WTC11 (cell line): ENCODE measurements at regions not wholly inside any gene's neighbourhood (a gene's known extent, or its start where the extent isn't known, plus 50 kb on each side); places are given as distances from the start of the nearest gene placed in this dataset.

ENCODE experiments used
- ATAC-seq: fragments of 200-7000 bp; cut with Tn5 transposase; 2 replicates; pipeline ENCODE4 v1.10.0; 2021; ENCODE audit warnings: mild to moderate bottlenecking, moderate library complexity
- CTCF ChIA-PET: fragments of 300-600 bp; sonication (Branson Sonifier 250); formaldehyde crosslinking; loops from one replicate; lab custom pipeline; 2021; ENCODE audit warnings: antibody characterized with exemption; lab: Charles Lee
- POLR2A ChIA-PET: fragments of 350-600 bp; sonication (Branson Sonifier 250); formaldehyde crosslinking; loops from one replicate; lab custom pipeline; 2021; ENCODE audit warnings: antibody characterized with exemption; lab: Charles Lee
- DNase-seq: peaks from one replicate; pipeline ENCODE4 v3.0.0; 2021; ENCODE audit warnings: low spot score
- H3K27ac Mint-ChIP-seq: 2 replicates; pipeline ENCODE4 v1.8.0; 2021; ENCODE audit warnings: mixed read lengths
- H3K27me3 Mint-ChIP-seq: 2 replicates; pipeline ENCODE4 v1.8.0; 2021; ENCODE audit warnings: low read depth, mild to moderate bottlenecking, moderate library complexity, mixed read lengths
- H3K36me3 Mint-ChIP-seq: 2 replicates; pipeline ENCODE4 v1.8.0; 2021; ENCODE audit warnings: mixed read lengths
- H3K4me1 Mint-ChIP-seq: 2 replicates; pipeline ENCODE4 v1.8.0; 2022; ENCODE audit warnings: mixed read lengths
- H3K4me3 Mint-ChIP-seq: 2 replicates; pipeline ENCODE4 v1.8.0; 2021; ENCODE audit warnings: mild to moderate bottlenecking, moderate library complexity, mixed read lengths
- H3K9me3 Mint-ChIP-seq: 2 replicates; pipeline ENCODE4 v1.8.0; 2021; ENCODE audit warnings: mixed read lengths
- ARID4B ChIP-seq: sonication (generic); formaldehyde crosslinking; IDR thresholded peaks from 2 replicates; pipeline ENCODE4 v1.8.0; 2023; ENCODE audit warnings: missing genetic modification reagents, mild to moderate bottlenecking, borderline replicate concordance
- ATF2 ChIP-seq: sonication (generic); formaldehyde crosslinking; IDR thresholded peaks from 2 replicates; pipeline ENCODE4 v1.8.1; 2022; ENCODE audit warnings: low read depth, missing genetic modification reagents, borderline replicate concordance
- ELF4 ChIP-seq: sonication (generic); formaldehyde crosslinking; IDR thresholded peaks from 2 replicates; pipeline ENCODE4 v1.8.1; 2022; ENCODE audit warnings: low read depth, mild to moderate bottlenecking, moderate library complexity, missing genetic modification reagents
- FOXP1 ChIP-seq: sonication (generic); formaldehyde crosslinking; IDR thresholded peaks from 2 replicates; pipeline ENCODE4 v1.8.0; 2022; ENCODE audit warnings: missing genetic modification reagents, mild to moderate bottlenecking, moderate library complexity, borderline replicate concordance
- GRHL2 ChIP-seq: fragments of 250-450 bp; sonication (Bioruptor Pico); IDR thresholded peaks from 2 replicates; pipeline ENCODE4 v1.8.0; 2022; ENCODE audit warnings: mild to moderate bottlenecking, moderate library complexity; ENCODE audit not compliant: insufficient replicate concordance, severe bottlenecking
- JAZF1 ChIP-seq: fragments of 250-450 bp; sonication (Bioruptor Pico); IDR thresholded peaks from 2 replicates; pipeline ENCODE4 v1.9.0; 2021; ENCODE audit warnings: moderate library complexity, mild to moderate bottlenecking, inconsistent platforms
- MXD4 ChIP-seq: fragments of 250-450 bp; sonication (Bioruptor Pico); IDR thresholded peaks from 2 replicates; pipeline ENCODE4 v1.8.0; 2021; ENCODE audit warnings: mild to moderate bottlenecking, moderate library complexity, borderline replicate concordance
- NFYB ChIP-seq: sonication (generic); formaldehyde crosslinking; conservative IDR thresholded peaks from 2 replicates; pipeline ENCODE4 v1.8.0; 2022; ENCODE audit warnings: low read depth, missing genetic modification reagents
- SMAD4 ChIP-seq: sonication (generic); formaldehyde crosslinking; IDR thresholded peaks from 2 replicates; pipeline ENCODE4 v1.8.0; 2022; ENCODE audit warnings: mild to moderate bottlenecking, missing genetic modification reagents
- SP1 ChIP-seq: sonication (generic); formaldehyde crosslinking; conservative IDR thresholded peaks from 2 replicates; pipeline ENCODE4 v1.8.1; 2022; ENCODE audit warnings: missing genetic modification reagents
- TCF7 ChIP-seq: sonication (generic); formaldehyde crosslinking; IDR thresholded peaks from 2 replicates; pipeline ENCODE4 v1.8.0; 2022; ENCODE audit warnings: mild to moderate bottlenecking, low read depth, missing genetic modification reagents, moderate library complexity
- TEAD1 ChIP-seq: sonication (generic); formaldehyde crosslinking; IDR thresholded peaks from 2 replicates; pipeline ENCODE4 v1.8.0; 2022; ENCODE audit warnings: mild to moderate bottlenecking, missing genetic modification reagents
- TP53 ChIP-seq: sonication (generic); formaldehyde crosslinking; IDR thresholded peaks from 2 replicates; pipeline ENCODE4 v1.8.1; 2023; ENCODE audit warnings: mild to moderate bottlenecking, missing genetic modification reagents
- USF1 ChIP-seq: sonication (generic); formaldehyde crosslinking; IDR thresholded peaks from 2 replicates; pipeline ENCODE4 v1.8.0; 2022; ENCODE audit warnings: mild to moderate bottlenecking, missing genetic modification reagents
- USF2 ChIP-seq: sonication (generic); formaldehyde crosslinking; IDR thresholded peaks from 2 replicates; pipeline ENCODE4 v1.8.1; 2023; ENCODE audit warnings: mild to moderate bottlenecking, missing genetic modification reagents, moderate library complexity
- ZBTB21 ChIP-seq: sonication (generic); formaldehyde crosslinking; IDR thresholded peaks from 2 replicates; pipeline ENCODE4 v1.8.1; 2023; ENCODE audit warnings: mild to moderate bottlenecking, missing genetic modification reagents, borderline replicate concordance
- ZNF138 ChIP-seq: sonication (generic); formaldehyde crosslinking; conservative IDR thresholded peaks from 2 replicates; pipeline ENCODE4 v1.8.1; 2022; ENCODE audit warnings: mild to moderate bottlenecking, moderate library complexity, missing genetic modification reagents
- ZNF232 ChIP-seq: sonication (generic); formaldehyde crosslinking; IDR thresholded peaks from 2 replicates; pipeline ENCODE4 v1.8.0; 2022; ENCODE audit warnings: mild to moderate bottlenecking, missing genetic modification reagents
- ZNF317 ChIP-seq: sonication (generic); formaldehyde crosslinking; IDR thresholded peaks from 2 replicates; pipeline ENCODE4 v1.8.1; 2023; ENCODE audit warnings: low read depth, mild to moderate bottlenecking, moderate library complexity, missing genetic modification reagents, borderline replicate concordance
- ZNF423 ChIP-seq: fragments of 250-450 bp; sonication (Bioruptor Pico); IDR thresholded peaks from 2 replicates; pipeline ENCODE4 v2.1.2; 2022; ENCODE audit warnings: mild to moderate bottlenecking, moderate library complexity
- ZNF512 ChIP-seq: sonication (generic); formaldehyde crosslinking; IDR thresholded peaks from 2 replicates; pipeline ENCODE4 v1.8.1; 2022; ENCODE audit warnings: missing genetic modification reagents, borderline replicate concordance
- ZNF671 ChIP-seq: fragments of 250-450 bp; sonication (Bioruptor Pico); IDR thresholded peaks from 2 replicates; pipeline ENCODE4 v1.8.0; 2021; ENCODE audit warnings: mild to moderate bottlenecking
- TF ChIP-seq, protein P1 (sequence below): sonication (generic); formaldehyde crosslinking; IDR thresholded peaks from 2 replicates; pipeline ENCODE4 v1.8.1; 2023; ENCODE audit warnings: mild to moderate bottlenecking, moderate library complexity, missing genetic modification reagents

GRCh38 chr22:48744967-48745841, 1082.5 kb downstream of the BRD1 start (continued):
- no peak for TF ChIP-seq ARID4B (CRISPR knock-in tag)
- no peak for TF ChIP-seq ZBTB21 (CRISPR knock-in tag)
- TF ChIP-seq, protein P1, sequence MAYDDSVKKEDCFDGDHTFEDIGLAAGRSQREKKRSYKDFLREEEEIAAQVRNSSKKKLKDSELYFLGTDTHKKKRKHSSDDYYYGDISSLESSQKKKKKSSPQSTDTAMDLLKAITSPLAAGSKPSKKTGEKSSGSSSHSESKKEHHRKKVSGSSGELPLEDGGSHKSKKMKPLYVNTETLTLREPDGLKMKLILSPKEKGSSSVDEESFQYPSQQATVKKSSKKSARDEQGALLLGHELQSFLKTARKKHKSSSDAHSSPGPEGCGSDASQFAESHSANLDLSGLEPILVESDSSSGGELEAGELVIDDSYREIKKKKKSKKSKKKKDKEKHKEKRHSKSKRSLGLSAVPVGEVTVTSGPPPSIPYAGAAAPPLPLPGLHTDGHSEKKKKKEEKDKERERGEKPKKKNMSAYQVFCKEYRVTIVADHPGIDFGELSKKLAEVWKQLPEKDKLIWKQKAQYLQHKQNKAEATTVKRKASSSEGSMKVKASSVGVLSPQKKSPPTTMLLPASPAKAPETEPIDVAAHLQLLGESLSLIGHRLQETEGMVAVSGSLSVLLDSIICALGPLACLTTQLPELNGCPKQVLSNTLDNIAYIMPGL (CRISPR knock-in tag), result no peak
- TF ChIP-seq ZNF138 (CRISPR knock-in tag), result no peak
- TF ChIP-seq ZNF232 (CRISPR knock-in tag), result no peak
- TF ChIP-seq FOXP1 (CRISPR knock-in tag), result no peak
- no peak for TF ChIP-seq USF1 (CRISPR knock-in tag)

- peaks cover 2% of the 10 kb centered on the region for H3K9me3 Mint-ChIP-seq
- ATAC-seq (no peak), DNase-seq (no peak)
- no peaks in the 10 kb centered on the region for H3K4me1 Mint-ChIP-seq
- H3K27me3 Mint-ChIP-seq, result no peaks in the 10 kb centered on the region
- ChIA-PET POLR2A (no interaction called here), CTCF (interaction anchor here (1.0 kb wide), 1 partner anchor 39 kb away, joined by 3 read pairs; no protein-coding TSS in a partner anchor)
- TF ChIP-seq SP1 (CRISPR knock-in tag) (no peak), ZNF232 (CRISPR knock-in tag) (no peak), ZNF512 (CRISPR knock-in tag) (no peak), ZNF423 (CRISPR knock-in tag) (no peak), ATF2 (CRISPR knock-in tag) (no peak), SMAD4 (CRISPR knock-in tag) (no peak), ZNF671 (CRISPR knock-in tag) (no peak), GRHL2 (CRISPR knock-in tag) (no peak), ELF4 (CRISPR knock-in tag) (no peak), MXD4 (CRISPR knock-in tag) (no peak), NFYB (CRISPR knock-in tag) (no peak), TEAD1 (CRISPR knock-in tag) (no peak), TP53 (CRISPR knock-in tag) (no peak), TCF7 (CRISPR knock-in tag) (no peak), JAZF1 (CRISPR knock-in tag) (no peak), USF2 (no peak), ZNF317 (CRISPR knock-in tag) (no peak)
- no peak overlapping the region for H3K4me3 Mint-ChIP-seq
- H3K27ac Mint-ChIP-seq, result no peak overlapping the region
- peaks cover 3% of the 10 kb centered on the region; the same call in 1 of the 2 replicates for H3K36me3 Mint-ChIP-seq
Measured at GRCh38 chr22:48744283-48744641, 1083.4 kb downstream of the BRD1 start.
